Right lobe of liver (tissue), 4 donors: ENCODE measurements at regions not wholly inside any gene's neighbourhood (a gene's known extent, or its start where the extent isn't known, plus 50 kb on each side); places are given as distances from the start of the nearest gene placed in this dataset.

Experiments used
- POLR2A ChIP-seq: fragments of 450-650 bp; IDR thresholded peaks from one replicate; pipeline ENCODE4 v1.6.1; 2017; ENCODE audit warnings: antibody characterized with exemption, mild to moderate bottlenecking
- TF ChIP-seq, protein P1 (sequence below), 4 donors: fragments of 200-600 bp in 3 of 4; fragments of 450-650 bp in 1 of 4; IDR thresholded peaks; one replicate each; pipeline versions ENCODE4 v1.5.1 to v1.8.0; 2016 to 2022; ENCODE audit warnings: antibody characterized with exemption in 4 of 4, mild to moderate bottlenecking in 2 of 4
- donor health status: DM: no; HTN: no; CAD: no.
- donor health status: DM: no; HTN: no; CAD: no.
- donor health status: DM: no; HTN: yes; CAD: no.

DNA sequence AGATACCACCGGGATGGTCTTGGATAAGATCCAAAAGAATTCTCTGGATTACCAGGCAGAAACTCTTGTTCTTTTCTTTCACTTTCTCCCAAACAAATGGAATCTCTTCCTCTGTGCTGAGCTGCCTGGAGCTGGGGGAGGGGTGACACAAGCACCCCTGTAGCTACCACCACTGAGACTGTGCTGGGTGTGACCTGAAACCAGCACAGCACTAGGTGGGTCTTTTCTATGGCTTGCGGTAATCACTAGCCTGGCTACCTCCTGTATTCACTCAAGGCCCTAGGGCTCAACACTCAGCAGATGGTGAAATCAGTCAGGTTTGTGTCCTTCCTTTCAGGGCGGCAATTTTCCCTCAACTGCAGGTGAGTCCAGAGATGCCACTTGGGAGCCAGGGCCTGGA lies 122.4 kb upstream of the CENPW start:
- TF ChIP-seq, protein P1, sequence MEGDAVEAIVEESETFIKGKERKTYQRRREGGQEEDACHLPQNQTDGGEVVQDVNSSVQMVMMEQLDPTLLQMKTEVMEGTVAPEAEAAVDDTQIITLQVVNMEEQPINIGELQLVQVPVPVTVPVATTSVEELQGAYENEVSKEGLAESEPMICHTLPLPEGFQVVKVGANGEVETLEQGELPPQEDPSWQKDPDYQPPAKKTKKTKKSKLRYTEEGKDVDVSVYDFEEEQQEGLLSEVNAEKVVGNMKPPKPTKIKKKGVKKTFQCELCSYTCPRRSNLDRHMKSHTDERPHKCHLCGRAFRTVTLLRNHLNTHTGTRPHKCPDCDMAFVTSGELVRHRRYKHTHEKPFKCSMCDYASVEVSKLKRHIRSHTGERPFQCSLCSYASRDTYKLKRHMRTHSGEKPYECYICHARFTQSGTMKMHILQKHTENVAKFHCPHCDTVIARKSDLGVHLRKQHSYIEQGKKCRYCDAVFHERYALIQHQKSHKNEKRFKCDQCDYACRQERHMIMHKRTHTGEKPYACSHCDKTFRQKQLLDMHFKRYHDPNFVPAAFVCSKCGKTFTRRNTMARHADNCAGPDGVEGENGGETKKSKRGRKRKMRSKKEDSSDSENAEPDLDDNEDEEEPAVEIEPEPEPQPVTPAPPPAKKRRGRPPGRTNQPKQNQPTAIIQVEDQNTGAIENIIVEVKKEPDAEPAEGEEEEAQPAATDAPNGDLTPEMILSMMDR (IDR thresholded peaks at IDR 0.05): no peak
- TF ChIP-seq POLR2A: no peak
